Gastrocnemius medialis (tissue), 4 donors: ENCODE measurements at regions not wholly inside any gene's neighbourhood (a gene's known extent, or its start where the extent isn't known, plus 50 kb on each side); places are given as distances from the start of the nearest gene placed in this dataset.

Source experiments
- ATAC-seq, 2 donors: fragments of 150-250 bp; one replicate each; pipeline ENCODE4 v1.9.1; 2016
- DNase-seq, 2 donors: peaks; one replicate each; pipeline ENCODE4 v3.0.0-alpha.2; 2019
- H3K27ac ChIP-seq, 4 donors: fragments of 200-600 bp; sonication (generic); 1 replicate in 1 of 4; 2 replicates in 3 of 4; pipeline ENCODE4 v1.5.1; 2016 to 2018; ENCODE audit warnings: mild to moderate bottlenecking in 2 of 4, moderate library complexity in 1 of 4
- H3K27me3 ChIP-seq, 3 donors: fragments of 200-600 bp; sonication (generic) in 2 of 3; 1 replicate in 1 of 3; 2 replicates in 2 of 3; pipeline versions ENCODE4 v1.5.1 to v1.6.0; 2016 to 2019; ENCODE audit warnings: mild to moderate bottlenecking in 1 of 3, moderate library complexity in 1 of 3
- H3K36me3 ChIP-seq, 2 donors: fragments of 200-600 bp; sonication (generic) in 1 of 2; one replicate each; pipeline ENCODE4 v1.5.1; 2017 to 2018
- H3K4me1 ChIP-seq, 2 donors: fragments of 200-600 bp; sonication (generic) in 1 of 2; one replicate each; pipeline ENCODE4 v1.5.1; 2016 to 2017; ENCODE audit warnings: mild to moderate bottlenecking in 2 of 2
- H3K4me3 ChIP-seq, 4 donors: fragments of 200-600 bp; sonication (generic) in 3 of 4; 1 replicate in 1 of 4; 2 replicates in 3 of 4; pipeline ENCODE4 v1.5.1; 2016 to 2019; ENCODE audit warnings: mild to moderate bottlenecking in 2 of 4
- H3K9me3 ChIP-seq, 3 donors: fragments of 200-600 bp; sonication (generic) in 2 of 3; 1 replicate in 1 of 3; 2 replicates in 2 of 3; pipeline ENCODE4 v1.5.1; 2016 to 2019
- CTCF ChIP-seq, 5 experiments: fragments of 450-650 bp in 3 of 5; fragments of 200-600 bp in 2 of 5; sonication (generic) in 2 of 5; IDR thresholded peaks in 4 of 5; conservative IDR thresholded peaks in 1 of 5; 1 replicate in 4 of 5; 2 replicates in 1 of 5; pipeline ENCODE4 v1.5.1; 2016 to 2019; ENCODE audit warnings: antibody characterized with exemption in 5 of 5, mild to moderate bottlenecking in 3 of 5, moderate library complexity in 3 of 5
- POLR2A ChIP-seq, 2 donors: fragments of 450-650 bp; IDR thresholded peaks; one replicate each; pipeline ENCODE4 v1.6.1; 2017; ENCODE audit warnings: antibody characterized with exemption in 2 of 2, mild to moderate bottlenecking in 2 of 2, moderate library complexity in 2 of 2
- in situ Hi-C, 4 donors: fragments of 200-750 bp; cut with MboI; loops; one replicate each; pipeline versions ENCODE4 v1.15.0 to v1.8.0; 2017; ENCODE audit warnings: low sequenced_read_pairs in 4 of 4
- intact Hi-C: fragments of 100-400 bp; cut with DNase I; formaldehyde crosslinking; loops from one replicate; pipeline ENCODE4 v1.15.1; 2023; ENCODE audit warnings: low total_unique reads

GRCh38 chr10:8146650-8147049, 92.2 kb downstream of the GATA3 start:
- TF ChIP-seq CTCF (IDR thresholded peaks at IDR 0.05 in 4 of 5, conservative IDR thresholded peaks at IDR 0.05 in 1 of 5) = no peak
- no peak for TF ChIP-seq POLR2A (IDR thresholded peaks at IDR 0.05)

DNA sequence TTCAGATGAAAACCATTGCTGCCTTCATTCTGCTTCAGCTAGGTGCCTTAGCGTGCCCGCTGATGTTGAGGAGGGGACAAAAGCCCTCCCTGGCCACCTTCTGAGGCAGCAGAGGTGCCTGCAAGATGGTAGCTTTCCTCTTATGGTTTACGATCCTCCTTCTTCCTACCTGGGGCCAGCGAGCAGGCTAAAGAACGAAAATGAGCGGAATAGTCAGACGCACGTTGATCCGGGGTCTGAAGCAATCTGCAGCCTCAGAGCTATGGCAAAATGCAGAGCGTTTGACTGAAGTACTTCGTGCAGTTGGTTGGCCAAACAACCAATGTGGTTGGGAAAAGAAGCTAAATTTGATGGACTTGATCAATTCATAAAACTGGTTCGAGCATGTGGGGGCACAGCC, 95.5 kb downstream of the GATA3 start:
- DNase-seq = no peak
- intact Hi-C loops = no loop called here
- Histone ChIP-seq H3K27me3 (no peaks in the 10 kb centered on the region), H3K9me3 (no peaks in the 10 kb centered on the region), H3K4me1 (no peaks in the 10 kb centered on the region), H3K36me3 (no peaks in the 10 kb centered on the region), H3K27ac (no peak overlapping the region), H3K4me3 (no peak overlapping the region)
- in situ Hi-C loops = no loop called here
- ATAC-seq = no peak
- TF ChIP-seq CTCF (IDR thresholded peaks at IDR 0.05 in 4 of 5, conservative IDR thresholded peaks at IDR 0.05 in 1 of 5) (no peak), POLR2A (IDR thresholded peaks at IDR 0.05) (no peak)

More at GRCh38 chr10:8146650-8147049, 92.2 kb downstream of the GATA3 start:
- Histone ChIP-seq H3K27me3 (no peaks in the 10 kb centered on the region), H3K4me3 (no peak overlapping the region), H3K9me3 (no peaks in the 10 kb centered on the region), H3K36me3 (no peaks in the 10 kb centered on the region), H3K27ac (no peak overlapping the region), H3K4me1 (no peaks in the 10 kb centered on the region)
- in situ Hi-C loops (no loop called here), intact Hi-C loops (no loop called here)
- DNase-seq = no peak
- ATAC-seq = no peak

- Histone ChIP-seq H3K4me3 (no peak overlapping the region), H3K27ac (no peak overlapping the region), H3K36me3 (no peaks in the 10 kb centered on the region), H3K27me3 (no peaks in the 10 kb centered on the region), H3K4me1 (no peaks in the 10 kb centered on the region), H3K9me3 (no peaks in the 10 kb centered on the region)
- TF ChIP-seq POLR2A (IDR thresholded peaks at IDR 0.05) = no peak
- no peak for TF ChIP-seq CTCF (IDR thresholded peaks at IDR 0.05 in 4 of 5, conservative IDR thresholded peaks at IDR 0.05 in 1 of 5)
- DNase-seq = no peak
- in situ Hi-C loops (no loop called here), intact Hi-C loops (no loop called here)
- ATAC-seq = no peak
Observed at GRCh38 chr10:8150401-8150905, 96.0 kb downstream of the GATA3 start.

DNA sequence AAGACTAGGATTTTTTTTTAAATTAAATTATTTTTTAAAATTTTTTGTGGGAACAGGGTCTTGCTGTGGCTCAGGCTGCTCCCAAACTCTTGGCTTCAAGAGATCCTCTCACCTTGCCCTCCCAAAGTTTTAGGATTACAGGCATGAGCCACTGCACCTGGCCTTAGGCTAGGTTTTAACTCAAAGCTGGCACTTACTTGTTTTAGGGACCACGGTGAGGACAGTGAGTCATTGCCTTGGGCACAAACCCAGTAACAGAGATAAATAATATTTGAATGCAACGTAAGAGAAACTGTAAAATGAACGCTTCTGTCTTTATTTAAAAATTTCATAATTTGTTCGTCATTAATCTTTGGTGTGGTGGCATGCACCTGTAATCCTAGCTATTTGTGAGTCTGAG, 96.6 kb downstream of the GATA3 start:
- Histone ChIP-seq H3K4me1 (no peaks in the 10 kb centered on the region), H3K4me3 (no peak overlapping the region), H3K36me3 (no peaks in the 10 kb centered on the region), H3K27me3 (no peaks in the 10 kb centered on the region), H3K9me3 (no peaks in the 10 kb centered on the region), H3K27ac (no peak overlapping the region)
- intact Hi-C loops (no loop called here), in situ Hi-C loops (no loop called here)
- DNase-seq (no peak), ATAC-seq (no peak)
- TF ChIP-seq POLR2A (IDR thresholded peaks at IDR 0.05) (no peak), CTCF (IDR thresholded peaks at IDR 0.05 in 4 of 5, conservative IDR thresholded peaks at IDR 0.05 in 1 of 5) (no peak)

- in situ Hi-C loops = no loop called here
- intact Hi-C loops = no loop called here
Observed at GRCh38 chr10:8156918-8157317, 102.4 kb downstream of the GATA3 start.

More at GRCh38 chr10:8156918-8157317, 102.4 kb downstream of the GATA3 start:
- DNase-seq (no peak), ATAC-seq (no peak)
- Histone ChIP-seq H3K27ac (no peak overlapping the region), H3K36me3 (no peaks in the 10 kb centered on the region), H3K4me1 (no peaks in the 10 kb centered on the region), H3K4me3 (no peak overlapping the region), H3K27me3 (no peaks in the 10 kb centered on the region), H3K9me3 (no peaks in the 10 kb centered on the region)
- TF ChIP-seq POLR2A (IDR thresholded peaks at IDR 0.05) = no peak
- no peak for TF ChIP-seq CTCF (IDR thresholded peaks at IDR 0.05 in 4 of 5, conservative IDR thresholded peaks at IDR 0.05 in 1 of 5)
